CD14-positive monocyte (primary cell): ENCODE measurements at regions not wholly inside any gene's neighbourhood (a gene's known extent, or its start where the extent isn't known, plus 50 kb on each side); places are given as distances from the start of the nearest gene placed in this dataset.

Experiments used
- DNase-seq, 3 donors: peaks; one replicate each; pipeline ENCODE4 v3.0.0-alpha.2; 2011 to 2022
- H2AFZ ChIP-seq: 2 replicates; pipeline ENCODE4 v1.6.0; 2012; ENCODE audit warnings: mild to moderate bottlenecking, low read depth, low read length, inconsistent platforms; ENCODE audit not compliant: insufficient read depth, poor library complexity, severe bottlenecking
- H3K27ac ChIP-seq, 2 donors: 1 replicate in 1 of 2; 2 replicates in 1 of 2; pipeline ENCODE4 v1.5.1; 2012 to 2013; ENCODE audit warnings: low read length in 2 of 2, control low read depth in 1 of 2, inconsistent platforms in 1 of 2, low read depth in 1 of 2, mild to moderate bottlenecking in 1 of 2
- H3K27me3 ChIP-seq, 2 donors: one replicate each; pipeline versions ENCODE4 v1.6.0 to v1.6.1; 2011 to 2013; ENCODE audit warnings: low read length in 2 of 2; ENCODE audit not compliant: control insufficient read depth in 2 of 2, insufficient read depth in 2 of 2
- H3K36me3 ChIP-seq, 2 donors: replicated peaks in 1 of 2; 1 replicate in 1 of 2; 2 replicates in 1 of 2; pipeline versions ENCODE4 v1.5.1 to v1.6.1; 2012 to 2013; ENCODE audit warnings: low read length in 2 of 2, control low read depth in 1 of 2, inconsistent platforms in 1 of 2, mild to moderate bottlenecking in 1 of 2; ENCODE audit not compliant: insufficient read depth in 2 of 2, control insufficient read depth in 1 of 2
- H3K4me1 ChIP-seq, 2 donors: 1 replicate in 1 of 2; 2 replicates in 1 of 2; pipeline versions ENCODE4 v1.5.1 to v1.6.1; 2012 to 2013; ENCODE audit warnings: low read length in 2 of 2, control low read depth in 1 of 2, inconsistent platforms in 1 of 2, mild to moderate bottlenecking in 1 of 2, moderate library complexity in 1 of 2; ENCODE audit not compliant: insufficient read depth in 2 of 2, control insufficient read depth in 1 of 2
- H3K4me2 ChIP-seq: replicated peaks from 2 replicates; pipeline ENCODE3; 2012; ENCODE audit warnings: low read length, moderate library complexity, mild to moderate bottlenecking; ENCODE audit not compliant: poor library complexity, severe bottlenecking; ENCODE audit errors: extremely low read depth
- H3K4me3 ChIP-seq, 3 experiments: fragments of 200-600 bp in 1 of 3; sonication (generic) in 1 of 3; replicated peaks in 1 of 3; 1 replicate in 2 of 3; 2 replicates in 1 of 3; pipeline ENCODE4 v1.5.1; 2011 to 2013; ENCODE audit warnings: low read length in 3 of 3, mild to moderate bottlenecking in 3 of 3, control low read depth in 2 of 3, low read depth in 2 of 3, inconsistent platforms in 1 of 3, moderate library complexity in 1 of 3
- H3K79me2 ChIP-seq: 2 replicates; pipeline ENCODE4 v1.6.0; 2012; ENCODE audit warnings: mild to moderate bottlenecking, control low read depth, inconsistent platforms, low read length, moderate library complexity; ENCODE audit not compliant: insufficient read depth
- H3K9ac ChIP-seq: 2 replicates; pipeline ENCODE4 v1.6.0; 2017; ENCODE audit warnings: low read length, mild to moderate bottlenecking; ENCODE audit not compliant: insufficient read depth, poor library complexity, severe bottlenecking
- H3K9me3 ChIP-seq, 2 donors: replicated peaks in 1 of 2; 1 replicate in 1 of 2; 2 replicates in 1 of 2; pipeline versions ENCODE4 v1.5.1 to v1.6.1; 2012 to 2013; ENCODE audit warnings: low read length in 2 of 2, control low read depth in 1 of 2; ENCODE audit not compliant: control insufficient read depth in 1 of 2, insufficient read depth in 1 of 2
- H4K20me1 ChIP-seq: 2 replicates; pipeline ENCODE4 v1.6.0; 2012; ENCODE audit warnings: mild to moderate bottlenecking, low read length, control low read depth, moderate library complexity; ENCODE audit not compliant: insufficient read depth
- H3K27ac Mint-ChIP-seq, 7 donors: one replicate each; pipeline ENCODE4 v1.8.0; 2020; ENCODE audit warnings: mild to moderate bottlenecking in 7 of 7, mixed read lengths in 7 of 7, moderate library complexity in 6 of 7, inconsistent platforms in 2 of 7
- H3K27me3 Mint-ChIP-seq, 3 donors: one replicate each; pipeline ENCODE4 v1.8.0; 2021 to 2022; ENCODE audit warnings: low read depth in 3 of 3, mild to moderate bottlenecking in 3 of 3, mixed read lengths in 3 of 3, moderate library complexity in 3 of 3, inconsistent platforms in 1 of 3
- H3K36me3 Mint-ChIP-seq, 2 donors: one replicate each; pipeline ENCODE4 v1.8.0; 2020; ENCODE audit warnings: mixed read lengths in 2 of 2, inconsistent platforms in 1 of 2, mild to moderate bottlenecking in 1 of 2
- H3K4me1 Mint-ChIP-seq: one replicate; pipeline ENCODE4 v1.8.0; 2020; ENCODE audit warnings: mild to moderate bottlenecking, mixed read lengths
- H3K4me3 Mint-ChIP-seq, 2 donors: one replicate each; pipeline ENCODE4 v1.8.0; 2020; ENCODE audit warnings: mild to moderate bottlenecking in 2 of 2, mixed read lengths in 2 of 2, moderate library complexity in 1 of 2
- H3K9me3 Mint-ChIP-seq, 7 donors: one replicate each; pipeline ENCODE4 v1.8.0; 2020 to 2022; ENCODE audit warnings: mixed read lengths in 7 of 7, mild to moderate bottlenecking in 6 of 7, moderate library complexity in 6 of 7, inconsistent platforms in 2 of 7
- WGBS: methylation state at CpG from one replicate; pipeline ENCODE4 v1.1.5; 2013; ENCODE audit warnings: missing lambda C conversion rate; ENCODE audit not compliant: insufficient coverage; 5-methylcytosine and 5-hydroxymethylcytosine counted together
- intact Hi-C, 2 donors: fragments of 100-400 bp; cut with micrococcal nuclease; formaldehyde crosslinking; loops; one replicate each; pipeline versions ENCODE4 v1.15.0 to v1.15.1; 2023
- TF ChIP-seq, protein P1 (sequence below): fragments of 200-600 bp; IDR thresholded peaks from one replicate; pipeline ENCODE4 v1.8.0; 2022; ENCODE audit warnings: antibody characterized with exemption, mild to moderate bottlenecking

DNA sequence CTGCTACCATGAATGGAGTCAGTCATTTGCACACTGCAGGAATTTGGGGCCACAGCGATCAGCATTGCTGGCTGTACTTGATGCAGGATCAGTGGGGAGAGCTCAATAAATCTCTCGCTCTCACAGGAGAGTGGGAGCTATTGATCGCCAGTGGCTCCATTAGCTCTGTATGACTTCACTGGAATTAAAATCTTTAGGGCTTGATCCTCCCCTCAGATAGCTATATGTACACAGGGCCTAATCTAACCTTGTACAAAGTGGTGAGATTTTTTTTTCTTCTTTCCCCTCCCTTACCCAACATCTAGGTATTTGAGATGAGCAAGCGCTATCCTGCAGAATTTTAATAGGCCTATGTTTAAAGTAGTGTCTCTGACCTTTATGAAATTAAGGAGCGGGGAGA is 84.9 kb downstream of the IZUMO3 start:
- intact Hi-C loops, result no loop called here
- TF ChIP-seq, protein P1, sequence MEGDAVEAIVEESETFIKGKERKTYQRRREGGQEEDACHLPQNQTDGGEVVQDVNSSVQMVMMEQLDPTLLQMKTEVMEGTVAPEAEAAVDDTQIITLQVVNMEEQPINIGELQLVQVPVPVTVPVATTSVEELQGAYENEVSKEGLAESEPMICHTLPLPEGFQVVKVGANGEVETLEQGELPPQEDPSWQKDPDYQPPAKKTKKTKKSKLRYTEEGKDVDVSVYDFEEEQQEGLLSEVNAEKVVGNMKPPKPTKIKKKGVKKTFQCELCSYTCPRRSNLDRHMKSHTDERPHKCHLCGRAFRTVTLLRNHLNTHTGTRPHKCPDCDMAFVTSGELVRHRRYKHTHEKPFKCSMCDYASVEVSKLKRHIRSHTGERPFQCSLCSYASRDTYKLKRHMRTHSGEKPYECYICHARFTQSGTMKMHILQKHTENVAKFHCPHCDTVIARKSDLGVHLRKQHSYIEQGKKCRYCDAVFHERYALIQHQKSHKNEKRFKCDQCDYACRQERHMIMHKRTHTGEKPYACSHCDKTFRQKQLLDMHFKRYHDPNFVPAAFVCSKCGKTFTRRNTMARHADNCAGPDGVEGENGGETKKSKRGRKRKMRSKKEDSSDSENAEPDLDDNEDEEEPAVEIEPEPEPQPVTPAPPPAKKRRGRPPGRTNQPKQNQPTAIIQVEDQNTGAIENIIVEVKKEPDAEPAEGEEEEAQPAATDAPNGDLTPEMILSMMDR, result no peak
- 100% methylated on average over 1 of the region's 5 CpGs for WGBS

DNA sequence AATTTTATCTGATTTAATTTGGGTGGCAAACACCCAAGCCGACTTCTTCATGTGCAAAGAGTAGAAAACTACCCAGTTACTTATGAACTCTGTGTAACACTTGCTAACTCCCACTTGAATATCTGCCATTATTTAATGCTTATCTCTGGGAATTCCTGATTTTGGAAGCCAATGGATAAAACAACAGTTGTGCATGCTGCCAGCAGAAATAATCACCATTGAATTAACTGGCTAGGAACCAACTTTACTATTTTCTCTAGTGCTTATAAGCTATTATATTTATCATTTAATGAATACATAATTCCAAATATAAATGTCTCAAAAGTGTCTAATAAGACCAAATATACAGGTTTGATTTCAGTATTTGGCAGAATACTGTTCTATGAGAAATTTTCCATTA is 85.7 kb downstream of the IZUMO3 start:
- Mint-ChIP-seq H3K27me3 (peaks cover 0 to 1% (median 0%) of the 10 kb centered on the region in 3 donors), H3K4me3 (no peak overlapping the region), H3K36me3 (no peaks in the 10 kb centered on the region), H3K27ac (no peak overlapping the region), H3K4me1 (no peaks in the 10 kb centered on the region), H3K9me3 (peaks cover 0 to 3% (median 2%) of the 10 kb centered on the region in 7 donors)
- no peak for DNase-seq
- no peaks in the 10 kb centered on the region for H3K4me1 ChIP-seq
- no peak overlapping the region for H2AFZ ChIP-seq
- no peaks in the 10 kb centered on the region for H4K20me1 ChIP-seq
- TF ChIP-seq, protein P1, result no peak
- no peaks in the 10 kb centered on the region for H3K9me3 ChIP-seq
- H3K9ac ChIP-seq, result no peak overlapping the region
- H3K36me3 ChIP-seq, result no peaks in the 10 kb centered on the region
- H3K79me2 ChIP-seq, result no peaks in the 10 kb centered on the region
- WGBS, result no CpG with 5 or more reads among the region's 1 CpG
- H3K4me2 ChIP-seq, result no peak overlapping the region
- H3K27me3 ChIP-seq, result no peaks in the 10 kb centered on the region
- intact Hi-C loops, result no loop called here
- H3K4me3 ChIP-seq, result no peak overlapping the region
- no peak overlapping the region for H3K27ac ChIP-seq

More for the DNA sequence above, 84.9 kb downstream of the IZUMO3 start:
- Mint-ChIP-seq H3K4me1 (no peaks in the 10 kb centered on the region), H3K9me3 (peaks cover 0 to 3% (median 0%) of the 10 kb centered on the region in 7 donors), H3K36me3 (no peaks in the 10 kb centered on the region), H3K4me3 (no peak overlapping the region), H3K27me3 (peaks cover 0 to 1% (median 0%) of the 10 kb centered on the region in 3 donors), H3K27ac (no peak overlapping the region)
- no peaks in the 10 kb centered on the region for H3K4me1 ChIP-seq
- H3K79me2 ChIP-seq, result no peaks in the 10 kb centered on the region
- no peaks in the 10 kb centered on the region for H3K36me3 ChIP-seq
- no peak for DNase-seq
- H3K27me3 ChIP-seq, result no peaks in the 10 kb centered on the region
- no peak overlapping the region for H3K4me3 ChIP-seq
- no peak overlapping the region for H3K9ac ChIP-seq
- no peak overlapping the region for H3K4me2 ChIP-seq
- no peaks in the 10 kb centered on the region for H3K9me3 ChIP-seq
- no peak overlapping the region for H2AFZ ChIP-seq
- no peaks in the 10 kb centered on the region for H4K20me1 ChIP-seq
- H3K27ac ChIP-seq, result no peak overlapping the region
